Ishikawa (cell line): ENCODE measurements at regions not wholly inside any gene's neighbourhood (a gene's known extent, or its start where the extent isn't known, plus 50 kb on each side); places are given as distances from the start of the nearest gene placed in this dataset.

ENCODE experiments used
- CEBPB ChIP-seq: IDR thresholded peaks from 2 replicates; pipeline ENCODE4 v1.6.1; 2012
- CREB1 ChIP-seq: IDR thresholded peaks from 2 replicates; pipeline ENCODE4 v1.6.1; 2012; ENCODE audit warnings: low read depth
- EGR1 ChIP-seq: IDR thresholded peaks from 2 replicates; pipeline ENCODE4 v1.6.1; 2012
- EP300 ChIP-seq: IDR thresholded peaks from 2 replicates; pipeline ENCODE4 v1.6.1; 2012; ENCODE audit warnings: borderline replicate concordance
- MAX ChIP-seq: IDR thresholded peaks from 2 replicates; pipeline ENCODE4 v1.6.1; 2012
- RAD21 ChIP-seq: IDR thresholded peaks from 2 replicates; pipeline ENCODE4 v1.6.1; 2012; ENCODE audit warnings: low read depth
- TAF1 ChIP-seq: IDR thresholded peaks from 2 replicates; pipeline ENCODE4 v1.6.1; 2012; ENCODE audit warnings: low read depth, mild to moderate bottlenecking
- TEAD4 ChIP-seq: IDR thresholded peaks from 2 replicates; pipeline ENCODE4 v1.6.1; 2012
- TF ChIP-seq, protein P1 (sequence below): IDR thresholded peaks from 2 replicates; pipeline ENCODE4 v1.6.1; 2012

DNA sequence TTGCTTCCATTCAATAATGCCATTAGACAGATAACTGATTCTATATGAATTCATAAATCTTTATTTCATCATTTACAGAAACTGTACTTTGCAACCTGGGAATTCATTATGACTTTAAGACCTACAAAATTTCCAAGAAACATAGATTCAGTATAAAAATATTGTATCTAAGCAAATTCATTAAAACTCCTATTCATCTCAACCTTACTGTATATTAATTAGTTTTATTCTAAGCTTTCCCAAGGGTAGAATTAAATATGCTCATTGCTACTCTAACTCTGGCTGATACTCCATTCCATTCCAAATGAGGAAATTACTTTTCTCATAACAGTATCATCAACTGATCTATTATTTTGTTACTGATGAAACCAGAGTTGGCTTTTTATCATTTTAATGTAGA is 473.0 kb upstream of the LRRTM4 start:
- TF ChIP-seq CEBPB (no peak), EGR1 (no peak), CREB1 (no peak), MAX (no peak), RAD21 (no peak), TEAD4 (no peak), TAF1 (no peak), EP300 (no peak)
- TF ChIP-seq, protein P1, sequence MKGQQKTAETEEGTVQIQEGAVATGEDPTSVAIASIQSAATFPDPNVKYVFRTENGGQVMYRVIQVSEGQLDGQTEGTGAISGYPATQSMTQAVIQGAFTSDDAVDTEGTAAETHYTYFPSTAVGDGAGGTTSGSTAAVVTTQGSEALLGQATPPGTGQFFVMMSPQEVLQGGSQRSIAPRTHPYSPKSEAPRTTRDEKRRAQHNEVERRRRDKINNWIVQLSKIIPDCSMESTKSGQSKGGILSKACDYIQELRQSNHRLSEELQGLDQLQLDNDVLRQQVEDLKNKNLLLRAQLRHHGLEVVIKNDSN = no peak
